ENCODE measurements at regions not wholly inside any gene's neighbourhood (a gene's known extent, or its start where the extent isn't known, plus 50 kb on each side); places are given as distances from the start of the nearest gene placed in this dataset.
"Not testable (repeated sequence)": the region's sequence is repeated elsewhere in the genome, so short reads cannot be mapped to it uniquely, and the experiment has no call there.

GRCh38 chr1:146355373-146355772, 126.6 kb upstream of the NOTCH2NLA start:
- not testable (repeated sequence) for H4K91ac ChIP-seq (ENCODE audit: low read depth, low read length, poor library complexity); H3K4me1 ChIP-seq (ENCODE audit: control insufficient read depth in 2 of 2, insufficient read depth in 1 of 2, low read depth in 1 of 2, low read length in 2 of 2); H2AK5ac ChIP-seq (ENCODE audit: low read depth, low read length); H2AFZ ChIP-seq (ENCODE audit: low read length); H3K27me3 ChIP-seq (ENCODE audit: control insufficient read depth in 3 of 3, insufficient read depth in 3 of 3, low read depth in 1 of 3, low read length in 3 of 3); H3K36me3 ChIP-seq (replicated peaks in 1 of 2; ENCODE audit: control insufficient read depth in 2 of 2, insufficient read depth in 2 of 2, low read length in 2 of 2); H2BK120ac ChIP-seq (ENCODE audit: low read depth, low read length); H3K23ac ChIP-seq (ENCODE audit: low read depth, low read length, poor library complexity); H3K79me1 ChIP-seq (ENCODE audit: low read depth, low read length); H3K18ac ChIP-seq (ENCODE audit: low read length); H3K14ac ChIP-seq (ENCODE audit: low read length); H3K4me3 ChIP-seq (ENCODE audit: low read length in 2 of 2); H3K4ac ChIP-seq (ENCODE audit: low read length); DNase-seq (ENCODE audit: low spot score); H2BK5ac ChIP-seq (ENCODE audit: low read length); H3K9me3 ChIP-seq (replicated peaks in 1 of 2; ENCODE audit: control insufficient read depth in 2 of 2, insufficient read depth in 1 of 2, low read depth in 1 of 2, low read length in 2 of 2); H2BK15ac ChIP-seq (ENCODE audit: low read length); H4K8ac ChIP-seq (ENCODE audit: low read depth, low read length); H2BK12ac ChIP-seq (ENCODE audit: low read length); H3K27ac ChIP-seq (replicated peaks; ENCODE audit: low read length); H3K9ac ChIP-seq (ENCODE audit: low read depth, low read length, poor library complexity); H3K4me2 ChIP-seq (ENCODE audit: insufficient read depth, low read length, poor library complexity, severe bottlenecking)

GRCh38 chr1:146326863-146327262, 98.0 kb upstream of the NOTCH2NLA start:
- H3K4ac ChIP-seq (ENCODE audit: low read length); H2BK120ac ChIP-seq (ENCODE audit: low read depth, low read length); H3K18ac ChIP-seq (ENCODE audit: low read length); H3K23ac ChIP-seq (ENCODE audit: low read depth, low read length, poor library complexity); H3K9ac ChIP-seq (ENCODE audit: low read depth, low read length, poor library complexity); H3K4me1 ChIP-seq (ENCODE audit: control insufficient read depth in 2 of 2, insufficient read depth in 1 of 2, low read depth in 1 of 2, low read length in 2 of 2); H3K14ac ChIP-seq (ENCODE audit: low read length); H3K36me3 ChIP-seq (replicated peaks in 1 of 2; ENCODE audit: control insufficient read depth in 2 of 2, insufficient read depth in 2 of 2, low read length in 2 of 2); H2BK15ac ChIP-seq (ENCODE audit: low read length); H3K79me1 ChIP-seq (ENCODE audit: low read depth, low read length); H3K4me3 ChIP-seq (ENCODE audit: low read length in 2 of 2); H3K27ac ChIP-seq (replicated peaks; ENCODE audit: low read length); DNase-seq (ENCODE audit: low spot score); H2BK5ac ChIP-seq (ENCODE audit: low read length); H4K8ac ChIP-seq (ENCODE audit: low read depth, low read length); H3K9me3 ChIP-seq (replicated peaks in 1 of 2; ENCODE audit: control insufficient read depth in 2 of 2, insufficient read depth in 1 of 2, low read depth in 1 of 2, low read length in 2 of 2); H4K91ac ChIP-seq (ENCODE audit: low read depth, low read length, poor library complexity); H3K4me2 ChIP-seq (ENCODE audit: insufficient read depth, low read length, poor library complexity, severe bottlenecking); H3K27me3 ChIP-seq (ENCODE audit: control insufficient read depth in 3 of 3, insufficient read depth in 3 of 3, low read depth in 1 of 3, low read length in 3 of 3); H2BK12ac ChIP-seq (ENCODE audit: low read length); H2AFZ ChIP-seq (ENCODE audit: low read length); H2AK5ac ChIP-seq (ENCODE audit: low read depth, low read length): not testable (repeated sequence)
- WGBS, 2 donors (ENCODE audit: extremely low coverage in 2 of 2, insufficient read length in 2 of 2, insufficient replicate concordance in 1 of 2), result no CpG with 5 or more reads among the region's 1 CpG

DNA sequence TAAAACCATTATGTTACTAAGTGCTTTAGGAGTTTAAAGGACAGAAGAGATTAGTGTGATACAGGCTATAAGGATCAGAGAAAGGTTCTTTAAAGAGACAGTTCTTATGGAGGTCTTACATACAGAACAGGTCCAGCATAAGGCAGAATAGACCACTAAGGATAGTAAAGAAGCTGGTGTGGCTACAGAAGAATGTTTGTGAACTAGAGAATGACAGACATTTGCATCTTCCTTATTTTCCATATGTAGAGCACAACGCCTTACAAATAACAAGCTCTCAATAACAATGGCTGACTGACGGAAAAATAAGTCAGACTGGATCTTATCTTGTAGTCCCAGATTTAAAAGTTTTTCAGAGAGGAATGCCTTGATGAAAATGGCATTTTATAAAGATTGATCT, 95.6 kb upstream of the NOTCH2NLA start:
- no CpG with 5 or more reads among the region's 2 CpGs for WGBS, 2 donors (ENCODE audit: extremely low coverage in 2 of 2, insufficient read length in 2 of 2, insufficient replicate concordance in 1 of 2)

DNA sequence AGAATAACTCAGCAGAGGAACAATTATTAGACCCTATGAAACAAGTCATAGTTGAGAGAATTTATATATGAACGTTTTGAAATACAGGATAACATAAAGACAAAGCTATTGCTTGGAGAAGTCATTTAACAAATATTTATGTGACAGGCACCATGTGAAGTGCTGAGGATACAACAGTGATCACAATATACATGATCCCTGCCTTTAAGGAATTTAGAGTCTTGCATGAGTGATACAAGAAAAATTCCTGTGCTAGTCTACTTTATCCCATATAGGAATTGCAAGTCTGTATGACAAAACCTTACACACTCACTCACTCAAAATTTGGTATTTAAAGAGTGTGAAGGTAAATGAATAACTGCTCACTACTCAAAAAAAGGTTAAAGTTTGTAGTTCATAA, 94.5 kb upstream of the NOTCH2NLA start:
- WGBS, 2 donors (ENCODE audit: extremely low coverage in 2 of 2, insufficient read length in 2 of 2, insufficient replicate concordance in 1 of 2), result no CpG with 5 or more reads among the region's 1 CpG
- H2BK120ac ChIP-seq (ENCODE audit: low read depth, low read length); H3K9ac ChIP-seq (ENCODE audit: low read depth, low read length, poor library complexity); H3K79me1 ChIP-seq (ENCODE audit: low read depth, low read length); H2BK15ac ChIP-seq (ENCODE audit: low read length); H3K9me3 ChIP-seq (replicated peaks in 1 of 2; ENCODE audit: control insufficient read depth in 2 of 2, insufficient read depth in 1 of 2, low read depth in 1 of 2, low read length in 2 of 2); H3K23ac ChIP-seq (ENCODE audit: low read depth, low read length, poor library complexity); H4K8ac ChIP-seq (ENCODE audit: low read depth, low read length); H3K14ac ChIP-seq (ENCODE audit: low read length); H3K4me3 ChIP-seq (ENCODE audit: low read length in 2 of 2); H3K27ac ChIP-seq (replicated peaks; ENCODE audit: low read length); H4K91ac ChIP-seq (ENCODE audit: low read depth, low read length, poor library complexity); H2BK5ac ChIP-seq (ENCODE audit: low read length); H3K18ac ChIP-seq (ENCODE audit: low read length); H3K4me1 ChIP-seq (ENCODE audit: control insufficient read depth in 2 of 2, insufficient read depth in 1 of 2, low read depth in 1 of 2, low read length in 2 of 2); H3K27me3 ChIP-seq (ENCODE audit: control insufficient read depth in 3 of 3, insufficient read depth in 3 of 3, low read depth in 1 of 3, low read length in 3 of 3); H2BK12ac ChIP-seq (ENCODE audit: low read length); H2AK5ac ChIP-seq (ENCODE audit: low read depth, low read length); H3K4me2 ChIP-seq (ENCODE audit: insufficient read depth, low read length, poor library complexity, severe bottlenecking); H2AFZ ChIP-seq (ENCODE audit: low read length); H3K4ac ChIP-seq (ENCODE audit: low read length); H3K36me3 ChIP-seq (replicated peaks in 1 of 2; ENCODE audit: control insufficient read depth in 2 of 2, insufficient read depth in 2 of 2, low read length in 2 of 2); DNase-seq (ENCODE audit: low spot score): not testable (repeated sequence)

More for the DNA sequence above, 95.6 kb upstream of the NOTCH2NLA start:
- not testable (repeated sequence) for H3K4me1 ChIP-seq (ENCODE audit: control insufficient read depth in 2 of 2, insufficient read depth in 1 of 2, low read depth in 1 of 2, low read length in 2 of 2); H4K91ac ChIP-seq (ENCODE audit: low read depth, low read length, poor library complexity); H3K4me2 ChIP-seq (ENCODE audit: insufficient read depth, low read length, poor library complexity, severe bottlenecking); H3K18ac ChIP-seq (ENCODE audit: low read length); H2BK15ac ChIP-seq (ENCODE audit: low read length); H2BK5ac ChIP-seq (ENCODE audit: low read length); H3K4me3 ChIP-seq (ENCODE audit: low read length in 2 of 2); H3K27me3 ChIP-seq (ENCODE audit: control insufficient read depth in 3 of 3, insufficient read depth in 3 of 3, low read depth in 1 of 3, low read length in 3 of 3); H2BK12ac ChIP-seq (ENCODE audit: low read length); H2BK120ac ChIP-seq (ENCODE audit: low read depth, low read length); H3K4ac ChIP-seq (ENCODE audit: low read length); H3K79me1 ChIP-seq (ENCODE audit: low read depth, low read length); H4K8ac ChIP-seq (ENCODE audit: low read depth, low read length); H2AK5ac ChIP-seq (ENCODE audit: low read depth, low read length); H2AFZ ChIP-seq (ENCODE audit: low read length); H3K9me3 ChIP-seq (replicated peaks in 1 of 2; ENCODE audit: control insufficient read depth in 2 of 2, insufficient read depth in 1 of 2, low read depth in 1 of 2, low read length in 2 of 2); H3K27ac ChIP-seq (replicated peaks; ENCODE audit: low read length); H3K23ac ChIP-seq (ENCODE audit: low read depth, low read length, poor library complexity); H3K36me3 ChIP-seq (replicated peaks in 1 of 2; ENCODE audit: control insufficient read depth in 2 of 2, insufficient read depth in 2 of 2, low read length in 2 of 2); H3K9ac ChIP-seq (ENCODE audit: low read depth, low read length, poor library complexity); DNase-seq (ENCODE audit: low spot score); H3K14ac ChIP-seq (ENCODE audit: low read length)
